M059J (cell line): ENCODE measurements at regions not wholly inside any gene's neighbourhood (a gene's known extent, or its start where the extent isn't known, plus 50 kb on each side); places are given as distances from the start of the nearest gene placed in this dataset.
A peak's percentile ranks its signal among the peaks of the same experiment; 100 is the strongest.

ENCODE experiments used
- DNase-seq: peaks from one replicate; pipeline ENCODE4 v3.0.0-alpha.2; 2012; ENCODE audit warnings: low read depth

DNA sequence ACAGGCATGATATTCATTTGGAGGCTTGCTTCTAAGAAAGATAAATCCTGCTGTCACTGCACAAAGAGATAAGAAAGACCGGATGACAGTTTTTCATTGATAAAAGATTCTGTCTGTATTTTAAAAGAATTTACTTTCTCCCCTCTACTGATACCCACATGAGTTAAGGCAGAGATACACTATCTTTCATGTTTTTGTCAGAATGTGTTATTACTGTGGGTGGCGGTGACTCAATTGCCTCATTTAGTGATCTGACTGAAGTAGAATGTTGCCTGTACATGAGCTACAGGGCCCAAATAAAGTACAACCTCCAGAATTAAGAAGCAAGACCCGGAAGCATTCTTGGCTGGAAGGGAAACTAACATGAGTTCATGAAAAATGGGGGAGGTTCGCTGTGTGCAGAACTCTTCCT lies 480.0 kb downstream of the SLC4A3 start:
- DNase-seq, result no peak

- DNase-seq, result peak; percentile 16
Observed at GRCh38 chr2:220114443-220114842, 487.0 kb downstream of the SLC4A3 start.

- DNase-seq, result no peak
Observed at GRCh38 chr2:220117025-220117424, 489.6 kb downstream of the SLC4A3 start.

- DNase-seq, result no peak
Observed at GRCh38 chr2:220120041-220120440, 492.6 kb downstream of the SLC4A3 start.

GRCh38 chr2:220123751-220124150 lies 496.3 kb downstream of the SLC4A3 start:
- no peak for DNase-seq

- DNase-seq, result no peak
Observed at GRCh38 chr2:220125551-220125950, 498.1 kb downstream of the SLC4A3 start.

GRCh38 chr2:220127311-220127710 lies 499.9 kb downstream of the SLC4A3 start:
- DNase-seq, result no peak

GRCh38 chr2:220127876-220128275 lies 500.4 kb downstream of the SLC4A3 start:
- no peak for DNase-seq

DNA sequence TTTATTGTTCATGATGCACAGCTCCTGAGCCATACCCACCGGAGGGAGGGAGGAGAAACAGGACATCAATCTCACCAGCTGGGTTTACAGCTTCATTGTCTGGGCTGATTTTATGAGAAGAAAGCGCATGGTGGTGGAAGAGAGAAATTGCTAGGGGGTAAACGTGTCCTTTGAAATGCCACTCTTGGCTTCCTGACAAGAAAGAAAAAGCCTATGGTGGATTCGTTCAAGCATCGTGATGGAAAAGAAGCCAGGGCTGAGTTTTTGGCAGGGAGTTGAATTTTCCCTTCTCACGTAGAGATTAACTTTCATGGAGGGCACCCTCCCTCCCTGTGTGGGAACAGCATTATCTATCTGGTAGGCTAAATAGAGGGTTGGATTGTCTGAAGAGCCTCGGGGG lies 502.0 kb downstream of the SLC4A3 start:
- DNase-seq, result no peak

DNA sequence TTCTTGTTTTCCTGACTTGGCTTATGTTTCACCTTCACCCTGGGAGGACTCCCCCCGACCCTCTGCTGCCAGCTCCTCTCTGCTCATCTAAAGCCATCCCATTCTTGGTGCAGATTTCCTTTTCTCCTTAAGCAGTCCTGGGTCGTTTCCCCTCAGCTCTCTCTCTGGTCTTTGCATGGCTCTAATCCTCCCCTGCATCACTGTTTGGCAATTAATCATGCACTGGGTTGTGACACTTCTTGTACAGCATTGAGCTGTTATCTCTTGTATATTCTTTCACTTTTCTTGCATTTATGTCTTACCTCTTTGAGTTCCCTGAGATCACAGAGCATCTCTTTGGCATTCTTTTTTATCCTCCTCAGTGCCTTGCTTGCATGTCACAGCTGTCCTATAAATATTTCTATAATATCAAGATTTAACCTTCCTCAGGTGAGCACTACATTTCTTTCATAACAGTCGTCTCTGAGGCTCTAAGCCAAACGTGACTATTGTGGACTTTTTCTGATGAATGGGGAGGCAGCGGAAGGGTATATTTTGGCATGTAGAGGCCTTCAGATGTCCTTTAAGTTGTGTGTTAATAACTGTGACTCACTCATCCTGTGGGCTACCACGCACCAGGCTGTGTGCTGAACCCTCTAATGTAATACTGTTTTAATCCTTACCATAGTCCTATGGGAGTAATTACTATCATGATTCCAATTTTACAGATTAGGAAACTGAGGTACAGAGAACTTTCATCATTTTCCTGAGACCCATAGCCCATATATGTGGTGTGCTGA lies 507.5 kb downstream of the SLC4A3 start:
- DNase-seq, result peak; percentile 37

DNA sequence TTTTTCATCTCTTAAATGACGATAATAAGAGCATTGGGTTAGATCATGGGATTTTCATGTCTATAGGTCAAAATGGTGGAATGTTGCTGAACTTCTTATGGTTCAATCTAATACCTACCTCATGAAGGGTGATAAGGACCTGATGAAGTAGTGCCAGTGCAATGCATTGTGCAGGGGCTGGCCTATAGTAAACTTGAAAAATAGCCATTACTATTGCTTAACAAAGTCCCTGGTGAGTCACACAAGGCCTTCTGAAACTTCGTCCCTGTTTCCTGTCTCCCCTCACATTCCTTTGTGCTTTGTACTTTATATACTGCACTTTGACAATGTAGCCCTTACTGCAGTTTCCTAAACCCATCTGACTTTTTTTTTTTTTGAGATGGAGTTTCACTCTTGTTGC lies 515.9 kb downstream of the SLC4A3 start:
- peak; percentile 88 for DNase-seq

DNA sequence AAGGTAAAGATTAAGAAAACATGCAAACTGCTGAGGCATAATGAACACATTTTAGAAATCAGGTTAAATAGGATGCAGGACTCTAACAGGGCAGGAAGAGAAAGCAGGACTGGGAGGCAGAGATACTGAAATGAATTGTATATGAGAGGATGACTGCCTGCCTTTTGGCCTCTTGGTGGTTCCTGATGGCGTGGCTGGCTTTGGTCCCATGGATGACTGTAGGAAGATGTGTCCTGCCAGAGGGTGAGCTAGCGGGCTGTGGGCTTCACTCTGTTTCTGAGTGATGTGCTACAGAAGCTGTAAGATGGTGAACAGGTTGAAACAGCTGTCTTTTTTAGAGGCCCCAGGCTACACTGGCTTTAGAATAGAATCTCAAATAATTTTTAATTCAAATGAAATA lies 517.0 kb downstream of the SLC4A3 start:
- peak; percentile 82 for DNase-seq

DNA sequence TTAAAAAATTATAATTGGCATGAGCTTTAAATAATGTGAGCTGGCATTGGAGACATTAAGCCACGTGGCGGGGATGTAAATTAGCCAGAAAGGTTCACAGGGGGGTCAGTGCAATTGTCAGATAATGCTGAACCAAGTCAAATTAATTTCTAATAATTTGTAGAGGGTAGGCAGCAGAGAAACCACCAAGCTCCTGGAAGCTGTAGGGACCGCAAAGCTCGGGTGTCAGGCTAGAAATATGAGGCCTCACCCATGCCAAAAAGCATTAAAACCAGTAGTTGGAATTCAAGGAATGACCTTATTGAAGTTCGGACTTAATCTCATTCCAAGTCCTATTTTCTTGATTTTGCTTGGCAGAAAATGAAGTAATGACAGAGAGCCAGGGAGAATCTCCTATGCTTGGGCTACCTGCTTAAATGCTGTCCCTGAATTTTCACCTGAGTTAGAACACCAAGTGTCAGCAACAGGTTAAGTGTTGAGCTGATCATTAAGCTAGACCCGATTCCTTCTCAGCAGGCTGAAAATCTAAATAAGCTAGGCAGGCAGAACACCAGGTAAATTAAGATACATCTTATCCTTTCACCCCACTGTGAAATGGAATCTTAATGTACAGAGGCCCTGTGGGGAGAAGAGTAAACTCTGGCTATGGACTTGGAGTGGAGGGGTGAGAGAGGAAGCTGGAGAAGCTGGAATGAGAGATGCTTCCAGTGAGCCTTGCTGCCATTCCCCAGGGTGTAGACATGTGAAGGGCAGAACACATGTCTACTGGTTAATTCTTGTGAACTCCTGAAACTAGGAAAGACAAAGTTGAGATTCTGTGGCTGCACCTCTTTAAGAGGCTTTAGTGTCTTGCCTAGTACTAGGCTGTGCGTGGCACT lies 520.0 kb downstream of the SLC4A3 start:
- peak; percentile 70 for DNase-seq

DNA sequence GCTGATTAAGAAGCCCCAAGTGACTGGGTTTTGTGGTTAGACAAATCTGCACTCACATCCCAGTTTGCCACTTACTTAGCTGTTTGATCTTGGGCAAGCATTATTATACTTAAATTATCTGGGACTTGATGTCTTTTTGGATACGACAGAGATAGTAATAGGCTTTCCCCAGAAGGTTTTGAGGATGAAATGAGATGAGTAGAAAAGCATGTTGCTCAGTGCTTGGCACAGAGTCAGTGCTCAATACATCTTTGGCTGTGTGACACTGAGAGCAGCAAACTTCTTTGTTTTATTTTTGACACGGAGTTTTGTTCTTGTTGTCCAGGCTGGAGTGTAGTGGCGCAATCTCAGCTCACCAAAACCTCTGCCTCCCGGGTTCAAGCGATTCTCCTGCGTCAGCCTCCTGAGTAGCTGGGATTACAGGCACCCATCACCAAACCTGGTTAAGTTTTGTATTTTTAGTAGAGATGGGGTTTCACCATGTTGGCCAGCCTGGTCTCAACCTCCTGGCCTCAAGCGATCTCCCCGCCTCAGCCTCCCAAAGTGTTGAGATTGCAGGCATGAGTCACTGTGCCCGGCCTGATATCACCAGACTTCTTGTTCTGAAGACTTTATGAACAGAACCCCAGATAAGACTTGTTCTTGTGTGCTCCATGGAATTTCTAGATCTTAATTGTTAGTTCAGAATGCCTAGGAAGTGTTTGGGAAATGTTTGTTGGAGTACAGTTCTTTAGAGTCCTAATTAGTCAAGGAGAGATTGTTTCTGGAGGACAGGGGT lies 521.2 kb downstream of the SLC4A3 start:
- DNase-seq, result peak; percentile 20

DNA sequence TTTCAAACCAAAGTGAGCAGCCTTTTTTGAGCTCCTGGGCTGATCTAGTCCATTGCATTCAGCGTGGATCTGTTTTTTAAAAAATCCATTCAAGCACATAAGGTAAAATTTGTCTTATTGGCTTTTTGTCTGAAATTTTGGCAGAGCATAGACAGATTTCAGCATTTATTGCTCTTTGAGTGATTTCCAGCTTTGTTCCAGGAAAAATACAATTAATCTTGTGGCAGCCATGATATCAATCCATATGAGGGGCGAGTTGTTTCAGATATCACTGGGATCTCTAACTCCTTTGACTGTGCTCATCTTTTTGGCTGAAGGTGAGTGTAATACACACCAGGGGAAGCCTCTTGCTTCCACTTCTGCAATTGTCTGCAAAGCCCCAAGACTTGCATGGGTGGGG lies 523.9 kb downstream of the SLC4A3 start:
- DNase-seq, result no peak

DNA sequence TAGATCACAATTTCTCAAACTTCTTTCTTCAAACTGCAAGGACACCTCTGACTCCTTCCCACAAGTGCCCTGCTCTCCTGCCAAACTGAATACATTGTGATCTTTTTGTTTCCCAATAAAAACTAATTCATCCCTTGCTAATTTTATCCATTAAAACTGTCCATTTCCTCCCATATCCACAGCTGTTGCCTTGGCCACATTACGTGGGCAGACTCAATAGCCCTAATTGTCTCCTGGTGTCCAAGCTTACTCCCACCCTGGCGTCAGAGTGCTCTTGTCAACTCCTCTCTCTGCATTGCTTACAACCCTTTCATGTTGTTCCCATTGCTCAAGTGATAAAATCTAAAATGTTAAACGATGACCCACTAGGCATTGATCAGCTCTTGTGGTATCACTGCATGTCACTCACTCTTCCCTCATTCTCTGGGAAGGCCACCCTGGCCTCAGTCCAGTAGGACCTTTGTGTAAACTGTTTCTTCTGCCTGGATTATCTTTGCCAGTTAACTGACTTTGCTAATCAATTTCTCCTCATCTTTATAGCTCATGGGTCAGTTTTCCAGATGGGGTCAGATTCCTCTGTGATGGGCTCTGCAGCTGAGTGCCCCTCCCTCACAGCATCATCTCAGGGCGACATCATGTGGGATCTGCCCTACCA lies 525.0 kb downstream of the SLC4A3 start:
- DNase-seq, result no peak

DNA sequence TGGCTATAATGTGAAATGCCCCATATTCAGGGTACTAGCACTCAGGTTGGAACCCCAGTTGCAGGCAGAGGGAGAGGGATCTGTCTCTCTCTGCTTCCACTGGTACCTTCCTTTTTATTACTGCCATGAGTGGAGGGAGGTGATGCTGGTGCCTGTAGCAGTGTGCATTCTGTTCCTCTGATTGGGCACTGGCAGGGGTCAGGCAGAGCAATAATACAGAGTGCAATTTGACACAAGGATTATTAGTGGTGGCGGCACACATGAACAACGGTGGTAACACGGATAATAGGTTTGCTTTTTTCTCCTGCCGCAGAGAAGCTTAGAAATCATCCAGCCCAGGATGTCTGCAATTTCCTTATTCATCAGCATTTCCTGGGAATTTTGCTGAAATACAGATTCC lies 525.7 kb downstream of the SLC4A3 start:
- no peak for DNase-seq

DNA sequence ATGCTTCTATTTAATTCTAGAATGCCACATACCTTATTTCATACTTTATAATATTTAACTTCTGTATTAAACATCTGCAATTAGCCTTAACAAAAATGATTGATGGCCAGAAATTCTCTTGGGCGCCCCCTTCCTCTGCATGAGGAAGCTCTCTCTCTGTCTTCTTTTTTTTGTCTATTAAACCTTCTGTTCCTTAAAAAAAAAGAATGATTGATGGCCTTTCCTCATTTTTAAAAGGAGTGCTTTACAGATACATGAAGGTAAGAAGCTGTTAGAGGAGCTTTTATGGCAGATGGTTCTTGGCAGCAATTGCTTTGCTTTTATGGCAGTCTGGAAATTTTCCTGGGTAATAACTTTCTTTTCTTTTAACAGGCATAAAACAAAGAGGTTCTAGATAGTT lies 526.9 kb downstream of the SLC4A3 start:
- no peak for DNase-seq

- no peak for DNase-seq
Observed at GRCh38 chr2:220157312-220157711, 529.9 kb downstream of the SLC4A3 start.

- no peak for DNase-seq
Observed at GRCh38 chr2:220159738-220160137, 532.3 kb downstream of the SLC4A3 start.

DNA sequence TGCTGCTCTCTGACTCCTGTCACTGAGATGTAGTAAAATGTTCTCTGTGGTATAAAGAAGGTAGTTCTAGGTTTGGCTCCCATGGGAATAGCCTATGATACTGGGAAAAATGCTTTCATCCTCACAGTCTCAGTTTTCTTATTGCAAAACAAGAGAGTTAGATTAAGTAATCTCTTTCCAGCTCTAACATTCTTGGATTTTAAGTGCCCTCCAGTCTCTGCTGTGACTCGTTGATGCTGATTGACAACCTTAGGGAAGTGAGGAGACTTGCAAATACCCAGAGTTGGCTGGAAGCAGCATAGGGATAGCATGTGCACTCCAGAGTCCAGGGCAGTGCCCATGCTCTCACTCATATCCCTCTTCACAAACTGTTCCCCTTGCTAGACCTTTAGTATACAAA lies 534.9 kb downstream of the SLC4A3 start:
- no peak for DNase-seq

DNA sequence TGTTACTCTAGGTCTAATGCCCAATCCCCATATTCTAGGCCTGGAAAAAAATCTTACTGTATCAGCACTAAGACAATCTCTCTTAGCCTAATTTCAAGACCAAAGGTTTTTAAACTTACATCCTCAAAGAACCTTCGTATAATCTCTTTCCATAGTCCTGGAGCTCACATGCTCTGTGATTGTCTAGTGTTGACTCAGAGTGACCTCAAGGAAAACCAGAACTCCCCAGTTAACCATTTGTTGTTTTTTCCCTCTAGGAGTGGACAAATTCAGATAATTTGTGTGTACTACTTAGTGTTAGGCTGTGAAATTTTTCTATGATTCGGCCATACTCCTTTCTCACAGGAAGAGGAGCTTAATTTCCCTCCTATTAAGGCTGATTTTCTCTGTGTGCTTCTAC lies 536.1 kb downstream of the SLC4A3 start:
- peak; percentile 21 for DNase-seq
